GM19239 (cell line): ENCODE measurements at regions not wholly inside any gene's neighbourhood (a gene's known extent, or its start where the extent isn't known, plus 50 kb on each side); places are given as distances from the start of the nearest gene placed in this dataset.

Source experiments
- DNase-seq: peaks from one replicate; pipeline ENCODE4 v3.0.0; 2011; ENCODE audit warnings: low spot score; ENCODE audit not compliant: insufficient read length
- FAIRE-seq: peaks from 2 replicates; lab custom pipeline; 2011; peaks lifted over from hg19 to GRCh38; lab: Jason Lieb, UNC

GRCh38 chr3:99468918-99469317 is 169.5 kb upstream of the COL8A1 start:
- FAIRE-seq (no peak), DNase-seq (no peak)

- no peak for FAIRE-seq
- DNase-seq: no peak
Observed at GRCh38 chr3:99467420-99467819, 171.0 kb upstream of the COL8A1 start.

- FAIRE-seq: no peak
- no peak for DNase-seq
Observed at GRCh38 chr3:99466331-99466730, 172.1 kb upstream of the COL8A1 start.

GRCh38 chr3:99458013-99458412 is 180.4 kb upstream of the COL8A1 start:
- no peak for DNase-seq
- FAIRE-seq: no peak

GRCh38 chr3:99442599-99442998 is 195.8 kb upstream of the COL8A1 start:
- DNase-seq: no peak
- no peak for FAIRE-seq

- no peak for FAIRE-seq
- no peak for DNase-seq
Observed at GRCh38 chr3:99439892-99440291, 198.5 kb upstream of the COL8A1 start.

GRCh38 chr3:99434190-99434589 is 204.2 kb upstream of the COL8A1 start:
- DNase-seq (no peak), FAIRE-seq (no peak)

- DNase-seq (no peak), FAIRE-seq (peak; percentile 56)
Observed at GRCh38 chr3:99430348-99431134, 207.9 kb upstream of the COL8A1 start.

GRCh38 chr3:99429502-99429901 is 208.9 kb upstream of the COL8A1 start:
- DNase-seq (no peak), FAIRE-seq (no peak)

GRCh38 chr3:99425930-99426329 is 212.5 kb upstream of the COL8A1 start:
- no peak for DNase-seq
- FAIRE-seq: no peak

GRCh38 chr3:99419116-99419515 is 219.3 kb upstream of the COL8A1 start:
- no peak for DNase-seq
- FAIRE-seq: no peak

- peak; percentile 89 for FAIRE-seq
- DNase-seq: no peak
Observed at GRCh38 chr3:99418709-99419108, 219.7 kb upstream of the COL8A1 start.

GRCh38 chr3:99418209-99418635 is 220.2 kb upstream of the COL8A1 start:
- no peak for DNase-seq
- peak; percentile 91 for FAIRE-seq

- FAIRE-seq (no peak), DNase-seq (no peak)
Observed at GRCh38 chr3:99413504-99413903, 224.9 kb upstream of the COL8A1 start.

GRCh38 chr3:99410789-99411311 is 227.5 kb upstream of the COL8A1 start:
- no peak for DNase-seq
- no peak for FAIRE-seq

- no peak for FAIRE-seq
- no peak for DNase-seq
Observed at GRCh38 chr3:99409961-99410360, 228.4 kb upstream of the COL8A1 start.

GRCh38 chr3:99407257-99407656 is 231.1 kb upstream of the COL8A1 start:
- no peak for DNase-seq
- FAIRE-seq: no peak

- FAIRE-seq (no peak), DNase-seq (no peak)
Observed at GRCh38 chr3:99402755-99403154, 235.6 kb upstream of the COL8A1 start.

GRCh38 chr3:99400352-99400751 is 238.0 kb upstream of the COL8A1 start:
- FAIRE-seq (no peak), DNase-seq (no peak)

GRCh38 chr3:99396651-99397275 is 241.6 kb upstream of the COL8A1 start:
- DNase-seq (no peak), FAIRE-seq (no peak)
